Neural cell (in vitro differentiated cells): ENCODE measurements at regions not wholly inside any gene's neighbourhood (a gene's known extent, or its start where the extent isn't known, plus 50 kb on each side); places are given as distances from the start of the nearest gene placed in this dataset.
"Not testable (repeated sequence)": the region's sequence is repeated elsewhere in the genome, so short reads cannot be mapped to it uniquely, and the experiment has no call there.

Experiments
- EP300 ChIP-seq: fragments of 450-650 bp; conservative IDR thresholded peaks from 2 replicates; pipeline ENCODE4 v1.6.1; 2014; ENCODE audit warnings: antibody characterized with exemption, mild to moderate bottlenecking, moderate library complexity; ENCODE audit not compliant: poor library complexity, severe bottlenecking
- RAD21 ChIP-seq: fragments of 450-650 bp; conservative IDR thresholded peaks from 2 replicates; pipeline ENCODE4 v1.6.1; 2014; ENCODE audit warnings: antibody characterized with exemption, mild to moderate bottlenecking, moderate library complexity
- TF ChIP-seq, protein P1 (sequence below): fragments of 450-650 bp; IDR thresholded peaks from 2 replicates; pipeline ENCODE4 v1.5.1; 2014; ENCODE audit warnings: antibody characterized with exemption, mild to moderate bottlenecking, moderate library complexity; ENCODE audit not compliant: poor library complexity, severe bottlenecking

GRCh38 chr3:75579981-75580782 is 83.9 kb upstream of the FRG2C start:
- TF ChIP-seq, protein P1, sequence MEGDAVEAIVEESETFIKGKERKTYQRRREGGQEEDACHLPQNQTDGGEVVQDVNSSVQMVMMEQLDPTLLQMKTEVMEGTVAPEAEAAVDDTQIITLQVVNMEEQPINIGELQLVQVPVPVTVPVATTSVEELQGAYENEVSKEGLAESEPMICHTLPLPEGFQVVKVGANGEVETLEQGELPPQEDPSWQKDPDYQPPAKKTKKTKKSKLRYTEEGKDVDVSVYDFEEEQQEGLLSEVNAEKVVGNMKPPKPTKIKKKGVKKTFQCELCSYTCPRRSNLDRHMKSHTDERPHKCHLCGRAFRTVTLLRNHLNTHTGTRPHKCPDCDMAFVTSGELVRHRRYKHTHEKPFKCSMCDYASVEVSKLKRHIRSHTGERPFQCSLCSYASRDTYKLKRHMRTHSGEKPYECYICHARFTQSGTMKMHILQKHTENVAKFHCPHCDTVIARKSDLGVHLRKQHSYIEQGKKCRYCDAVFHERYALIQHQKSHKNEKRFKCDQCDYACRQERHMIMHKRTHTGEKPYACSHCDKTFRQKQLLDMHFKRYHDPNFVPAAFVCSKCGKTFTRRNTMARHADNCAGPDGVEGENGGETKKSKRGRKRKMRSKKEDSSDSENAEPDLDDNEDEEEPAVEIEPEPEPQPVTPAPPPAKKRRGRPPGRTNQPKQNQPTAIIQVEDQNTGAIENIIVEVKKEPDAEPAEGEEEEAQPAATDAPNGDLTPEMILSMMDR, result peak; percentile 79
- not testable (repeated sequence) for TF ChIP-seq EP300
- TF ChIP-seq RAD21, result peak; percentile 54
